Right lobe of liver (tissue), 6 donors: ENCODE measurements at regions not wholly inside any gene's neighbourhood (a gene's known extent, or its start where the extent isn't known, plus 50 kb on each side); places are given as distances from the start of the nearest gene placed in this dataset.

Source experiments
- ATAC-seq, 4 donors: fragments of 200-7000 bp; cut with Tn5 transposase; one replicate each; pipeline ENCODE4 v1.9.1; 2020; ENCODE audit warnings: mild to moderate bottlenecking in 4 of 4, moderate library complexity in 4 of 4
- DNase-seq, 3 donors: peaks; one replicate each; pipeline ENCODE4 v3.0.0-alpha.2; 2020
- H3K27ac ChIP-seq, 3 donors: fragments of 200-600 bp; one replicate each; pipeline ENCODE4 v1.8.0; 2022
- H3K27me3 ChIP-seq, 2 donors: fragments of 200-600 bp; one replicate each; pipeline ENCODE4 v1.8.0; 2022
- H3K36me3 ChIP-seq, 4 donors: fragments of 200-600 bp; sonication (generic) in 1 of 4; one replicate each; pipeline versions ENCODE4 v1.5.1 to v1.8.0; 2017 to 2022; ENCODE audit warnings: control low read depth in 1 of 4
- H3K4me1 ChIP-seq, 4 donors: fragments of 200-600 bp; sonication (generic) in 1 of 4; one replicate each; pipeline versions ENCODE4 v1.5.1 to v1.8.0; 2017 to 2022; ENCODE audit warnings: control low read depth in 1 of 4
- H3K4me3 ChIP-seq, 3 donors: fragments of 200-600 bp; one replicate each; pipeline ENCODE4 v1.8.0; 2022
- H3K9me3 ChIP-seq, 4 donors: fragments of 200-600 bp; sonication (generic) in 1 of 4; one replicate each; pipeline versions ENCODE4 v1.5.1 to v1.8.0; 2017 to 2022; ENCODE audit warnings: control low read depth in 1 of 4
- POLR2A ChIP-seq: fragments of 450-650 bp; IDR thresholded peaks from one replicate; pipeline ENCODE4 v1.6.1; 2017; ENCODE audit warnings: antibody characterized with exemption, mild to moderate bottlenecking
- WGBS: methylation state at CpG from one replicate; pipeline ENCODE4 v1.1.6; 2018; ENCODE audit warnings: low coverage, low lambda C conversion rate; ENCODE audit not compliant: insufficient coverage; ENCODE audit errors: missing lambda C conversion rate; 5-methylcytosine and 5-hydroxymethylcytosine counted together
- intact Hi-C, 2 donors: fragments of 100-400 bp; cut with DNase I; formaldehyde crosslinking; loops; one replicate each; pipeline versions ENCODE4 v1.11.2 to v1.14.1; 2022
- TF ChIP-seq, protein P1 (sequence below), 4 donors: fragments of 200-600 bp in 3 of 4; fragments of 450-650 bp in 1 of 4; IDR thresholded peaks; one replicate each; pipeline versions ENCODE4 v1.5.1 to v1.8.0; 2016 to 2022; ENCODE audit warnings: antibody characterized with exemption in 4 of 4, mild to moderate bottlenecking in 2 of 4
- donor health status: DM: no; HTN: yes; CAD: no.
- donor health status: DM: no; HTN: no; CAD: no.
- donor health status: DM: no; HTN: no; CAD: no.
- donor health status: DM: no; HTN: yes; CAD: no.
- donor health status: DM: no; HTN: yes; CAD: no.

DNA sequence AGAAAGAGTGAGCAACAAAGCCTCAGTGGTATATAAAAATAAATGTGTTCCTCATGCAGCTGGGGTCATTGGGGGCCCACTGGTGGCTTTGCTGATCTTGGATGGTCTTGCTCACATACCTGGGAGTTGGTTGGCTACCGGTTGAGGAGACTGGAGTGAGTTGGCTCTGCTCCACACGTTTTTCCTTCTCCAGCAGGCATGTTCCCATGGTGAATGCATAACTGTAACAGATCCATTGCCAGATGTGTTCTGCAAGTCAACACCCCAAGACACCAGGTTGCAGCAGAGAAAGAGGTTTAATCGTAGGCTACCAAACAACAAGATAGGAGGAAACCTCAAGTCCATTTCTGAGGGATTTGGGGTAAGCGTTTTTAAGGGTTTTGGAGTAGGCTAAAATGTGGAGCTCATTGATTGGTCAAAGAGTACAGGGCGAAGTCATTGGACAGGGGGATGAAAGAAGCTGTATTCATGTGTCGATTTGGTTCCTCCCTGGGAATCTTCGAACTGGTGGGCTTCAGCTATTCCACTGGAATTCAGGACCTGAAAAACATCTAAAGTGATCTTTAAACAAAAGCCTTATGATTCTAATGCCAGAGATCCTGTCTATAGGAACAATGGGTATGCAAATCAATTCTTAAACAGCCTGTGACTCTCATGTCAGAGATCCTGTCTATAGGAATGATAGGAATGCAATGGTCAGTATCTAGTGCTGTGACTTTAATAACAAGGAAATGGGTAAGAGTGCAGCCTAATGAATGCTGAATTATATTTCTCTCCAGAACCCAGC, 467.5 kb upstream of the C16orf82 start:
- 46% methylated on average over 7 of the region's 7 CpGs for WGBS
- Histone ChIP-seq H3K27me3 (no peaks in the 10 kb centered on the region), H3K36me3 (no peaks in the 10 kb centered on the region), H3K4me1 (no peaks in the 10 kb centered on the region), H3K4me3 (no peak overlapping the region), H3K9me3 (no peaks in the 10 kb centered on the region), H3K27ac (no peak overlapping the region)
- TF ChIP-seq, protein P1, sequence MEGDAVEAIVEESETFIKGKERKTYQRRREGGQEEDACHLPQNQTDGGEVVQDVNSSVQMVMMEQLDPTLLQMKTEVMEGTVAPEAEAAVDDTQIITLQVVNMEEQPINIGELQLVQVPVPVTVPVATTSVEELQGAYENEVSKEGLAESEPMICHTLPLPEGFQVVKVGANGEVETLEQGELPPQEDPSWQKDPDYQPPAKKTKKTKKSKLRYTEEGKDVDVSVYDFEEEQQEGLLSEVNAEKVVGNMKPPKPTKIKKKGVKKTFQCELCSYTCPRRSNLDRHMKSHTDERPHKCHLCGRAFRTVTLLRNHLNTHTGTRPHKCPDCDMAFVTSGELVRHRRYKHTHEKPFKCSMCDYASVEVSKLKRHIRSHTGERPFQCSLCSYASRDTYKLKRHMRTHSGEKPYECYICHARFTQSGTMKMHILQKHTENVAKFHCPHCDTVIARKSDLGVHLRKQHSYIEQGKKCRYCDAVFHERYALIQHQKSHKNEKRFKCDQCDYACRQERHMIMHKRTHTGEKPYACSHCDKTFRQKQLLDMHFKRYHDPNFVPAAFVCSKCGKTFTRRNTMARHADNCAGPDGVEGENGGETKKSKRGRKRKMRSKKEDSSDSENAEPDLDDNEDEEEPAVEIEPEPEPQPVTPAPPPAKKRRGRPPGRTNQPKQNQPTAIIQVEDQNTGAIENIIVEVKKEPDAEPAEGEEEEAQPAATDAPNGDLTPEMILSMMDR (IDR thresholded peaks at IDR 0.05): no peak
- TF ChIP-seq POLR2A: no peak
- DNase-seq (no peak), ATAC-seq (no peak)
- intact Hi-C loops: no loop called here

DNA sequence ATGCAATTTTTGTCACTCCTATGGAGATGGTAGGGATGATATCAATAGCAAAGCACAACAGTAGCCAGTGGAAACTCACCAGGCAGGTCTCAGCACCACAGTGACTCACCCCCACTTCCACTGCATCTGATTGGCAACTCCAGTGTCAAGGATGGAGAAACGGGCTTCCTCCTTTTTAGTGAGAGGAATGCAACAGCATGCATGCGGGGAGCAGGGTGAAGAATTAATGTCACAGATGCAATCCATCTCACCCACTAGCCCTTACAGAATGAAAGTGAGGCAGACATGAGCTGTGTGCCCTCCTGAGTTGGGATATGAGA, 467.0 kb upstream of the C16orf82 start:
- ATAC-seq: no peak
- TF ChIP-seq, protein P1 (IDR thresholded peaks at IDR 0.05): no peak
- no peak for TF ChIP-seq POLR2A
- Histone ChIP-seq H3K27ac (no peak overlapping the region), H3K27me3 (no peaks in the 10 kb centered on the region), H3K36me3 (no peaks in the 10 kb centered on the region), H3K4me3 (no peak overlapping the region), H3K9me3 (no peaks in the 10 kb centered on the region), H3K4me1 (no peaks in the 10 kb centered on the region)
- WGBS: 33% methylated on average over 2 of the region's 2 CpGs
- intact Hi-C loops: no loop called here
- DNase-seq: no peak

DNA sequence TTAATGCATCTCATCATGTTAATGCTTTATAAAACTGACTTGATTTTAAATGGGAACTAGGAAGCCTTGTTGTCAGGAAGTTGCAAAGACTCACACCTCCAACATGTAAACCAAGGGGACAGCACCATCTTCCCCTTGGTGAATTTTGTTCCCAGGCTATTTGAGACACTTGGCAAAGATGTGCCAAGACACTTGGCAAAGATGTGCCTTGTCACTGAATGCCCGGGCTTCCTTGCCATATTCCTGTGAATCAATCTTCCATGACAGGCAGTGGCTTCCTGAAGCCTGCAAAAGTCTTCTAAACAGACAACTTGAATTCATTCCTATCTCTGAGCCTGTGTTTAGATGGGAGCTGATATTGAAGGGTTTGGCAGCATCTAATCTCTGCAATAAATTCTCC, 465.4 kb upstream of the C16orf82 start:
- Histone ChIP-seq H3K27ac (no peak overlapping the region), H3K36me3 (no peaks in the 10 kb centered on the region), H3K4me1 (no peaks in the 10 kb centered on the region), H3K27me3 (no peaks in the 10 kb centered on the region), H3K4me3 (no peak overlapping the region), H3K9me3 (no peaks in the 10 kb centered on the region)
- DNase-seq (no peak), ATAC-seq (no peak)
- WGBS: 57% methylated on average over 1 of the region's 1 CpG
- TF ChIP-seq, protein P1 (IDR thresholded peaks at IDR 0.05): no peak
- no peak for TF ChIP-seq POLR2A
- intact Hi-C loops: no loop called here

DNA sequence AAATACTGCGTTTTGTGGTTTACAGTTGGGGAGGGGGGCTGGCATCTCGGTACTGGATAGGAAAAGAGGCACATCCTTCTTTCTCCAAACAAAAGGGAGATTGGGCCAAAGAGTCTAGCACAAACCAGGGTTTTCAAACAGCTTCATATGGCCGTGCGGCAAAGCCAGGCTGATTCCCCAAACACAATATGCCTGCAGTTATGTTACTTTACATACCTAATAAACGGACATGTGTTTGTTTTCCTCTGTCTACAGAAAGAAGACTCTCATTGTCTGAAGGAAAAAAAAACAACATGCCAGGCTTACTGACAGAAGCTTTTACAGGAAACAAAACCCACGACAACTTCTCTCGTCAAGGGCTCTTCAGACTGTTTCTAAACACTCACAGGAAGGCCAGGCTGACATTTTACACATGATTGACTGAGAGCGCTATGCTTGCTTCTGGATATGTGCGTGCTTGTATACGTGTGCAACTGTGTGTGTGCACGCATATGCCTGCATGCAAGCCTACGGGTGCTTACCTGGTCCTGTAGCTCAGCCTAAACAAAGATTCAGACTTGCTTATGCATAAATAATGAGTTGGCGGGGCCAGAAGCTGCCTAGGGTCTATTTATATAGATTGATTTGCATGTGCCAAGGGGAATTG, 461.0 kb upstream of the C16orf82 start:
- Histone ChIP-seq H3K27ac (no peak overlapping the region), H3K27me3 (no peaks in the 10 kb centered on the region), H3K4me1 (no peaks in the 10 kb centered on the region), H3K36me3 (no peaks in the 10 kb centered on the region), H3K9me3 (no peaks in the 10 kb centered on the region), H3K4me3 (no peak overlapping the region)
- 36% methylated on average over 9 of the region's 13 CpGs for WGBS
- intact Hi-C loops: no loop called here
- TF ChIP-seq POLR2A: no peak
- TF ChIP-seq, protein P1 (IDR thresholded peaks at IDR 0.05): no peak
- ATAC-seq (no peak), DNase-seq (no peak)
